Glutamatergic neuron (in vitro differentiated cells): ENCODE measurements at regions not wholly inside any gene's neighbourhood (a gene's known extent, or its start where the extent isn't known, plus 50 kb on each side); places are given as distances from the start of the nearest gene placed in this dataset.
"Not testable (repeated sequence)": the region's sequence is repeated elsewhere in the genome, so short reads cannot be mapped to it uniquely, and the experiment has no call there.

Experiments
- DNase-seq: peaks from one replicate; pipeline ENCODE4 v3.0.0; 2022
- H3K27ac Mint-ChIP-seq: one replicate; pipeline ENCODE4 v1.8.0; 2020; ENCODE audit warnings: mild to moderate bottlenecking, mixed read lengths, inconsistent platforms; ENCODE audit not compliant: unreplicated experiment
- H3K27me3 Mint-ChIP-seq: one replicate; pipeline ENCODE4 v1.8.0; 2020; ENCODE audit warnings: mild to moderate bottlenecking, moderate library complexity, mixed read lengths, inconsistent platforms; ENCODE audit not compliant: unreplicated experiment
- H3K36me3 Mint-ChIP-seq: one replicate; pipeline ENCODE4 v1.8.0; 2020; ENCODE audit warnings: mild to moderate bottlenecking, mixed read lengths, inconsistent platforms; ENCODE audit not compliant: unreplicated experiment
- H3K4me1 Mint-ChIP-seq: one replicate; pipeline ENCODE4 v1.8.0; 2020; ENCODE audit warnings: mild to moderate bottlenecking, low read depth, mixed read lengths, inconsistent platforms; ENCODE audit not compliant: unreplicated experiment
- H3K4me3 Mint-ChIP-seq: one replicate; pipeline ENCODE4 v1.8.0; 2020; ENCODE audit warnings: mild to moderate bottlenecking, mixed read lengths, inconsistent platforms; ENCODE audit not compliant: unreplicated experiment
- H3K9me3 Mint-ChIP-seq: one replicate; pipeline ENCODE4 v1.8.0; 2020; ENCODE audit warnings: mild to moderate bottlenecking, moderate library complexity, mixed read lengths, inconsistent platforms; ENCODE audit not compliant: unreplicated experiment
- CTCF ChIP-seq: fragments of 200-600 bp; sonication (generic); IDR thresholded peaks from one replicate; pipeline ENCODE4 v1.5.0; 2021; ENCODE audit not compliant: partially characterized antibody, unreplicated experiment

GRCh38 chr13:50464349-50465251 lies 378.9 kb downstream of the DLEU7 start:
- Mint-ChIP-seq H3K9me3 (no peaks in the 10 kb centered on the region), H3K36me3 (no peaks in the 10 kb centered on the region), H3K27me3 (no peaks in the 10 kb centered on the region), H3K4me1 (peaks cover 11% of the 10 kb centered on the region), H3K4me3 (no peak overlapping the region), H3K27ac (no peak overlapping the region)
- DNase-seq, result no peak
- no peak for TF ChIP-seq CTCF

- Mint-ChIP-seq H3K27me3 (no peaks in the 10 kb centered on the region), H3K9me3 (no peaks in the 10 kb centered on the region), H3K4me3 (no peak overlapping the region), H3K27ac (no peak overlapping the region), H3K36me3 (no peaks in the 10 kb centered on the region), H3K4me1 (peaks cover 11% of the 10 kb centered on the region)
- TF ChIP-seq CTCF, result no peak
- DNase-seq, result no peak
Observed at GRCh38 chr13:50466456-50466855, 377.0 kb downstream of the DLEU7 start.

- H3K9me3 Mint-ChIP-seq, result no peaks in the 10 kb centered on the region
- no peak for DNase-seq
- TF ChIP-seq CTCF, result no peak
- H3K4me3 Mint-ChIP-seq, result no peak overlapping the region
- no peak overlapping the region for H3K27ac Mint-ChIP-seq
- peaks cover 11% of the 10 kb centered on the region for H3K4me1 Mint-ChIP-seq
- H3K36me3 Mint-ChIP-seq, result no peaks in the 10 kb centered on the region
- H3K27me3 Mint-ChIP-seq, result no peaks in the 10 kb centered on the region
Observed at GRCh38 chr13:50467156-50468110, 376.1 kb downstream of the DLEU7 start.

GRCh38 chr13:50468849-50469669 lies 374.4 kb downstream of the DLEU7 start:
- Mint-ChIP-seq H3K4me3 (no peak overlapping the region), H3K36me3 (no peaks in the 10 kb centered on the region), H3K4me1 (peaks cover 13% of the 10 kb centered on the region), H3K27me3 (no peaks in the 10 kb centered on the region), H3K9me3 (no peaks in the 10 kb centered on the region), H3K27ac (no peak overlapping the region)
- TF ChIP-seq CTCF, result no peak
- no peak for DNase-seq

- H3K36me3 Mint-ChIP-seq, H3K4me3 Mint-ChIP-seq, H3K27me3 Mint-ChIP-seq, H3K9me3 Mint-ChIP-seq, H3K27ac Mint-ChIP-seq, DNase-seq: not testable (repeated sequence)
- H3K4me1 Mint-ChIP-seq, result peaks cover 23% of the 10 kb centered on the region
Observed at GRCh38 chr13:50473050-50473449, 370.4 kb downstream of the DLEU7 start.
